HEK293T (cell line): ENCODE measurements at regions not wholly inside any gene's neighbourhood (a gene's known extent, or its start where the extent isn't known, plus 50 kb on each side); places are given as distances from the start of the nearest gene placed in this dataset.

Source experiments
- BHLHE40 ChIP-seq: fragments of 450-650 bp; IDR thresholded peaks from 2 replicates; pipeline ENCODE4 v1.6.1; 2016; ENCODE audit warnings: mild to moderate bottlenecking, moderate library complexity, borderline replicate concordance
- ELF4 ChIP-seq: fragments of 450-650 bp; IDR thresholded peaks from 2 replicates; pipeline ENCODE4 v1.6.1; 2017; ENCODE audit warnings: antibody characterized with exemption
- FOXA1 ChIP-seq: fragments of 450-650 bp; IDR thresholded peaks from 2 replicates; pipeline ENCODE4 v1.6.1; 2016; ENCODE audit warnings: mild to moderate bottlenecking
- FOXK2 ChIP-seq: fragments of 450-650 bp; IDR thresholded peaks from 2 replicates; pipeline ENCODE4 v1.6.1; 2016; ENCODE audit warnings: mild to moderate bottlenecking
- FOXM1 ChIP-seq: fragments of 450-650 bp; IDR thresholded peaks from 2 replicates; pipeline ENCODE4 v1.6.1; 2017; ENCODE audit warnings: mild to moderate bottlenecking, borderline replicate concordance
- LEF1 ChIP-seq: fragments of 450-650 bp; IDR thresholded peaks from 2 replicates; pipeline ENCODE4 v1.6.1; 2017; ENCODE audit warnings: mild to moderate bottlenecking, borderline replicate concordance
- SP1 ChIP-seq: fragments of 450-650 bp; IDR thresholded peaks from 2 replicates; pipeline ENCODE4 v1.6.1; 2017
- SUZ12 ChIP-seq: fragments of 450-650 bp; IDR thresholded peaks from 2 replicates; pipeline ENCODE4 v1.6.1; 2016; ENCODE audit warnings: mild to moderate bottlenecking
- TARDBP ChIP-seq: fragments of 450-650 bp; IDR thresholded peaks from 2 replicates; pipeline ENCODE4 v1.6.1; 2016
- ZNF384 ChIP-seq: fragments of 450-650 bp; IDR thresholded peaks from 2 replicates; pipeline ENCODE4 v1.6.1; 2016

DNA sequence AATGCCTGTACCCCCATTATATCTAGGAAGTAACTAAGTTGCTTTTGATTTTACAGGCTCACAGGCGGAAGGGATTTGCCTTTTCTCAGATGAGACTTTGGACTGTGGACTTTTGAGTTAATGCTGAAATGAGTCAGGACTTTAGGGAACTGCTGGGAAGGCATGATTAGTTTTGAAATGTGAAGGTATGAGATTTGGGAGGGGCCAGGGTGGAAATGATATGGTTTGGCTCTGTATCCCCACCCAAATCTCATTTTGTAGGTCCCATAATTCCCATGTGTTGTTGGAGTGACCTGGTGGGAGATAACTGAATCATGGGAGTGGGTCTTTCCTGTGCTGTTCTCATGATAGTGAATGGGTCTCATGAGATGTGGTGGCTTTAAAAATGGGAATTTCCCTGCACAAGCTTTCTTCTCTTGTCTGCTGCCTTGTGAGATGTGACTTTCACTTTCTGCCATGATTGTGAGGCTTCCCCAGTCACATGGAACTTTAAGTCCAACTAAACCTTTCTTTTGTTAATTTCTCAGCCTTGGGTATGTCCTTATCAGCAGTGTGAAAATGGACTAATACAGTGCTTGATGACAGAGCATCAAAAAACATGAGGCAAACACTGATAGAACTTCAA, 1119.5 kb downstream of the PLA2G4A start:
- no peak for TF ChIP-seq TARDBP
- no peak for TF ChIP-seq FOXK2
- TF ChIP-seq BHLHE40, result no peak
- no peak for TF ChIP-seq ELF4
- TF ChIP-seq SP1, result no peak
- no peak for TF ChIP-seq ZNF384
- TF ChIP-seq FOXM1, result no peak
- no peak for TF ChIP-seq FOXA1
- TF ChIP-seq LEF1, result no peak
- TF ChIP-seq SUZ12, result no peak
